HEK293 (cell line): ENCODE measurements at regions not wholly inside any gene's neighbourhood (a gene's known extent, or its start where the extent isn't known, plus 50 kb on each side); places are given as distances from the start of the nearest gene placed in this dataset.

Experiments used
- CTCF ChIA-PET: fragments of 350-600 bp; formaldehyde crosslinking; extraction: SDS; loops from one replicate; lab custom pipeline; 2021; ENCODE audit warnings: antibody characterized with exemption; lab: Yijun Ruan, JAX
- POLR2A ChIA-PET: fragments of 300-600 bp; formaldehyde crosslinking; extraction: SDS; loops from one replicate; lab custom pipeline; 2020; ENCODE audit warnings: antibody characterized with exemption, inconsistent platforms; lab: Yijun Ruan, JAX
- H3K27ac ChIP-seq: fragments of 200-500 bp; sonication (Bioruptor generic); 2 replicates; pipeline ENCODE4 v1.5.1; 2014; ENCODE audit warnings: low read depth, low read length, control low read depth, inconsistent platforms; ENCODE audit errors: extremely low read depth
- H3K36me3 ChIP-seq, 2 experiments: fragments of 200-500 bp in 1 of 2; sonication (Bioruptor generic) in 1 of 2; 1 replicate in 1 of 2; 2 replicates in 1 of 2; pipeline ENCODE4 v1.5.1; 2014 to 2017; ENCODE audit warnings: inconsistent platforms in 2 of 2, low read length in 2 of 2; ENCODE audit not compliant: control insufficient read depth in 2 of 2, insufficient read depth in 1 of 2
- H3K4me1 ChIP-seq: fragments of 200-500 bp; sonication (Bioruptor generic); 2 replicates; pipeline ENCODE4 v1.5.1; 2014; ENCODE audit warnings: mild to moderate bottlenecking, low read length, inconsistent platforms; ENCODE audit not compliant: control insufficient read depth, insufficient read depth
- H3K4me3 ChIP-seq: 2 replicates; pipeline ENCODE4 v1.5.1; 2011; ENCODE audit warnings: low read depth, mild to moderate bottlenecking, control low read depth, low read length, moderate library complexity
- H3K9me3 ChIP-seq: fragments of 200-500 bp; sonication (Bioruptor generic); 2 replicates; pipeline ENCODE4 v1.5.1; 2014; ENCODE audit warnings: low read depth, low read length, inconsistent platforms; ENCODE audit not compliant: control insufficient read depth, insufficient read depth
- BCL11B ChIP-seq: fragments of 450-650 bp; formaldehyde crosslinking; IDR thresholded peaks from 2 replicates; pipeline ENCODE4 v1.5.1; 2016; ENCODE audit warnings: low read depth, missing biosample characterization, missing genetic modification characterization
- BCL6B ChIP-seq: fragments of 450-650 bp; formaldehyde crosslinking; IDR thresholded peaks from 2 replicates; pipeline ENCODE4 v1.5.1; 2017; ENCODE audit warnings: missing biosample characterization, missing genetic modification characterization
- HIC1 ChIP-seq: fragments of 450-650 bp; formaldehyde crosslinking; IDR thresholded peaks from 2 replicates; pipeline ENCODE4 v1.5.1; 2016; ENCODE audit warnings: missing biosample characterization, missing genetic modification characterization
- HOXD13 ChIP-seq: sonication (generic); formaldehyde crosslinking; IDR thresholded peaks from 2 replicates; pipeline ENCODE4 v1.8.0; 2022; ENCODE audit warnings: missing genetic modification reagents, borderline replicate concordance
- MEIS1 ChIP-seq: sonication (generic); formaldehyde crosslinking; IDR thresholded peaks from 2 replicates; pipeline ENCODE4 v1.8.1; 2022; ENCODE audit warnings: missing genetic modification reagents, mild to moderate bottlenecking, borderline replicate concordance
- MYNN ChIP-seq: fragments of 450-650 bp; formaldehyde crosslinking; IDR thresholded peaks from 2 replicates; pipeline ENCODE4 v1.5.1; 2016; ENCODE audit warnings: missing biosample characterization, missing genetic modification characterization, borderline replicate concordance
- OVOL3 ChIP-seq: fragments of 450-650 bp; formaldehyde crosslinking; IDR thresholded peaks from 2 replicates; pipeline ENCODE4 v1.5.1; 2016; ENCODE audit warnings: missing biosample characterization, missing genetic modification characterization
- TRIM28 ChIP-seq: IDR thresholded peaks from 2 replicates; pipeline ENCODE4 v1.6.1; 2011; ENCODE audit warnings: low read length, control low read depth, borderline replicate concordance
- WT1 ChIP-seq: fragments of 450-650 bp; formaldehyde crosslinking; IDR thresholded peaks from 2 replicates; pipeline ENCODE4 v1.5.1; 2016; ENCODE audit warnings: missing biosample characterization, missing genetic modification characterization
- ZBTB1 ChIP-seq: fragments of 450-650 bp; formaldehyde crosslinking; IDR thresholded peaks from 2 replicates; pipeline ENCODE4 v1.5.1; 2016; ENCODE audit warnings: missing biosample characterization, missing genetic modification characterization
- ZBTB21 ChIP-seq: fragments of 450-650 bp; formaldehyde crosslinking; IDR thresholded peaks from 2 replicates; pipeline ENCODE4 v1.5.1; 2017; ENCODE audit warnings: missing biosample characterization, missing genetic modification characterization
- ZFP3 ChIP-seq: fragments of 450-650 bp; formaldehyde crosslinking; IDR thresholded peaks from 2 replicates; pipeline ENCODE4 v1.5.1; 2016; ENCODE audit warnings: low read depth, missing biosample characterization, missing genetic modification characterization
- ZFP69B ChIP-seq: fragments of 450-650 bp; formaldehyde crosslinking; IDR thresholded peaks from 2 replicates; pipeline ENCODE4 v1.5.1; 2016; ENCODE audit warnings: missing biosample characterization, missing genetic modification characterization
- ZNF114 ChIP-seq: fragments of 450-650 bp; formaldehyde crosslinking; IDR thresholded peaks from 2 replicates; pipeline ENCODE4 v1.5.0; 2017; ENCODE audit warnings: missing biosample characterization, missing genetic modification characterization
- ZNF133 ChIP-seq: fragments of 450-650 bp; formaldehyde crosslinking; IDR thresholded peaks from 2 replicates; pipeline ENCODE4 v1.5.1; 2016; ENCODE audit warnings: missing biosample characterization, missing genetic modification characterization
- ZNF221 ChIP-seq: fragments of 450-650 bp; formaldehyde crosslinking; IDR thresholded peaks from 2 replicates; pipeline ENCODE4 v1.5.1; 2017; ENCODE audit warnings: missing biosample characterization, missing genetic modification characterization, borderline replicate concordance
- ZNF248 ChIP-seq: fragments of 450-650 bp; formaldehyde crosslinking; IDR thresholded peaks from 2 replicates; pipeline ENCODE4 v1.5.1; 2017; ENCODE audit warnings: missing biosample characterization, missing genetic modification characterization
- ZNF324 ChIP-seq: fragments of 450-650 bp; formaldehyde crosslinking; IDR thresholded peaks from 2 replicates; pipeline ENCODE4 v1.5.1; 2016; ENCODE audit warnings: missing biosample characterization, missing genetic modification characterization
- ZNF501 ChIP-seq: fragments of 450-650 bp; formaldehyde crosslinking; IDR thresholded peaks from 2 replicates; pipeline ENCODE4 v1.5.1; 2016; ENCODE audit warnings: missing biosample characterization, missing genetic modification characterization
- ZNF530 ChIP-seq: fragments of 450-650 bp; formaldehyde crosslinking; IDR thresholded peaks from 2 replicates; pipeline ENCODE4 v1.5.1; 2016; ENCODE audit warnings: low read depth, missing biosample characterization, missing genetic modification characterization
- ZNF548 ChIP-seq: fragments of 450-650 bp; formaldehyde crosslinking; IDR thresholded peaks from 2 replicates; pipeline ENCODE4 v1.5.1; 2016; ENCODE audit warnings: missing biosample characterization, missing genetic modification characterization
- ZNF645 ChIP-seq: fragments of 450-650 bp; formaldehyde crosslinking; IDR thresholded peaks from 2 replicates; pipeline ENCODE4; 2016; ENCODE audit warnings: missing biosample characterization, missing genetic modification characterization
- ZNF776 ChIP-seq: fragments of 450-650 bp; formaldehyde crosslinking; IDR thresholded peaks from 2 replicates; pipeline ENCODE4 v1.5.0; 2017; ENCODE audit warnings: missing biosample characterization, missing genetic modification characterization, borderline replicate concordance
- ZNF837 ChIP-seq: fragments of 450-650 bp; formaldehyde crosslinking; IDR thresholded peaks from 2 replicates; pipeline ENCODE4 v1.5.1; 2016; ENCODE audit warnings: missing biosample characterization, missing genetic modification characterization
- ZSCAN16 ChIP-seq: fragments of 450-650 bp; formaldehyde crosslinking; IDR thresholded peaks from 2 replicates; pipeline ENCODE4 v1.5.1; 2016; ENCODE audit warnings: missing biosample characterization, missing genetic modification characterization
- ZSCAN23 ChIP-seq: fragments of 450-650 bp; formaldehyde crosslinking; IDR thresholded peaks from 2 replicates; pipeline ENCODE4 v1.5.1; 2016; ENCODE audit warnings: missing biosample characterization, missing genetic modification characterization

- no peak for TF ChIP-seq ZNF548 (tag by site-specific recombination)
- Histone ChIP-seq H3K27ac (no peak overlapping the region), H3K36me3 (no peaks in the 10 kb centered on the region), H3K4me3 (no peak overlapping the region), H3K4me1 (no peaks in the 10 kb centered on the region), H3K9me3 (no peaks in the 10 kb centered on the region; the same call in 1 of the 2 replicates)
- ChIA-PET POLR2A (no interaction called here), CTCF (no interaction called here)
Measured at GRCh38 chr21:18636897-18637296, 233.3 kb upstream of the TMPRSS15 start.

GRCh38 chr21:18646116-18646515, 242.5 kb upstream of the TMPRSS15 start:
- no peaks in the 10 kb centered on the region for H3K36me3 ChIP-seq
- ChIA-PET CTCF (interaction anchor here (1.1 kb wide), 1 partner anchor 11 kb away, joined by 3 read pairs; no protein-coding TSS in a partner anchor), POLR2A (no interaction called here)
- H3K9me3 ChIP-seq = no peaks in the 10 kb centered on the region; the same call in 1 of the 2 replicates
- no peak overlapping the region for H3K27ac ChIP-seq
- TF ChIP-seq ZNF248 (tag by site-specific recombination) (no peak), BCL11B (tag by site-specific recombination) (no peak), ZNF133 (no peak), ZFP3 (no peak), ZNF645 (tag by site-specific recombination) (no peak), HIC1 (tag by site-specific recombination) (no peak), ZSCAN16 (tag by site-specific recombination) (no peak), TRIM28 (no peak), ZNF324 (tag by site-specific recombination) (no peak), ZBTB1 (tag by site-specific recombination) (no peak)
- no peaks in the 10 kb centered on the region for H3K4me1 ChIP-seq
- no peak overlapping the region for H3K4me3 ChIP-seq

- Histone ChIP-seq H3K4me1 (no peaks in the 10 kb centered on the region), H3K27ac (no peak overlapping the region), H3K36me3 (no peaks in the 10 kb centered on the region), H3K4me3 (no peak overlapping the region), H3K9me3 (no peaks in the 10 kb centered on the region)
- no peak for TF ChIP-seq ZBTB1 (tag by site-specific recombination)
- TF ChIP-seq ZNF501 (tag by site-specific recombination) = no peak
- ChIA-PET POLR2A (no interaction called here), CTCF (no interaction called here)
Measured at GRCh38 chr21:18655931-18656330, 252.3 kb upstream of the TMPRSS15 start.

GRCh38 chr21:18661842-18662241, 258.3 kb upstream of the TMPRSS15 start:
- Histone ChIP-seq H3K36me3 (no peaks in the 10 kb centered on the region), H3K4me3 (no peak overlapping the region), H3K4me1 (no peaks in the 10 kb centered on the region), H3K9me3 (no peaks in the 10 kb centered on the region), H3K27ac (no peak overlapping the region)
- ChIA-PET CTCF (no interaction called here), POLR2A (no interaction called here)
- no peak for TF ChIP-seq ZNF221
- TF ChIP-seq ZFP69B (tag by site-specific recombination) = no peak
- no peak for TF ChIP-seq ZNF776 (tag by site-specific recombination)
- TF ChIP-seq WT1 = no peak
- TF ChIP-seq MYNN (tag by site-specific recombination) = no peak
- no peak for TF ChIP-seq ZNF530 (tag by site-specific recombination)
- TF ChIP-seq BCL6B (tag by site-specific recombination) = no peak
- no peak for TF ChIP-seq ZBTB21 (tag by site-specific recombination)
- TF ChIP-seq OVOL3 (tag by site-specific recombination) = no peak
- no peak for TF ChIP-seq ZNF645 (tag by site-specific recombination)
- no peak for TF ChIP-seq ZSCAN23 (tag by site-specific recombination)
- no peak for TF ChIP-seq MEIS1 (CRISPR knock-in tag)
- TF ChIP-seq ZNF837 (tag by site-specific recombination) = no peak
- TF ChIP-seq ZNF114 (tag by site-specific recombination) = no peak
- no peak for TF ChIP-seq HOXD13 (CRISPR knock-in tag)
